SK-N-SH (cell line): ENCODE measurements at regions not wholly inside any gene's neighbourhood (a gene's known extent, or its start where the extent isn't known, plus 50 kb on each side); places are given as distances from the start of the nearest gene placed in this dataset.

Experiments
- EP300 ChIP-seq, 2 experiments: IDR thresholded peaks; 2 replicates each; pipeline versions ENCODE4 v1.4.0 to v1.6.1; 2012; ENCODE audit warnings: borderline replicate concordance in 1 of 2, low read depth in 1 of 2, low read length in 1 of 2
- POLR2AphosphoS5 ChIP-seq: IDR thresholded peaks from 2 replicates; pipeline ENCODE4 v1.6.1; 2012; ENCODE audit warnings: low read depth, low read length

GRCh38 chr1:91098299-91098906, 76.6 kb upstream of the ZNF644 start:
- TF ChIP-seq EP300 (IDR thresholded peaks at IDR 0.05; ENCODE audit: borderline replicate concordance in 1 of 2, low read depth in 1 of 2, low read length in 1 of 2), result no peak
- TF ChIP-seq POLR2AphosphoS5, result no peak
